H54 (cell line): ENCODE measurements at regions not wholly inside any gene's neighbourhood (a gene's known extent, or its start where the extent isn't known, plus 50 kb on each side); places are given as distances from the start of the nearest gene placed in this dataset.
"Not testable (repeated sequence)": the region's sequence is repeated elsewhere in the genome, so short reads cannot be mapped to it uniquely, and the experiment has no call there.

Experiments used
- DNase-seq: peaks from one replicate; pipeline ENCODE4 v3.0.0; 2011; ENCODE audit warnings: low spot score, mixed read lengths; ENCODE audit not compliant: insufficient read length
- FAIRE-seq: peaks from 3 replicates; lab custom pipeline; 2011; peaks lifted over from hg19 to GRCh38; lab: Jason Lieb, UNC
- POLR2A ChIP-seq: IDR thresholded peaks from 2 replicates; pipeline ENCODE4 v1.6.1; 2011; ENCODE audit warnings: low read depth, mild to moderate bottlenecking, low read length

- TF ChIP-seq POLR2A: no peak
- DNase-seq: no peak
- no peak for FAIRE-seq
These were observed 686.6 kb upstream of the FAT3 start for GRCh38 chr11:91538065-91538464.

- DNase-seq: no peak
- TF ChIP-seq POLR2A: no peak
- FAIRE-seq: no peak
These were observed 688.3 kb upstream of the FAT3 start for GRCh38 chr11:91536366-91536765.

- no peak for FAIRE-seq
- TF ChIP-seq POLR2A: no peak
- DNase-seq: no peak
These were observed 695.7 kb upstream of the FAT3 start for GRCh38 chr11:91528965-91529364.

GRCh38 chr11:91527380-91528030 is 697.1 kb upstream of the FAT3 start:
- no peak for TF ChIP-seq POLR2A
- DNase-seq (no peak), FAIRE-seq (no peak)

- no peak for FAIRE-seq
- TF ChIP-seq POLR2A: no peak
- DNase-seq: no peak
These were observed 710.9 kb upstream of the FAT3 start for GRCh38 chr11:91513734-91514133.

- DNase-seq (no peak), FAIRE-seq (no peak)
- TF ChIP-seq POLR2A: no peak
These were observed 726.8 kb upstream of the FAT3 start for GRCh38 chr11:91497847-91498246.

- no peak for TF ChIP-seq POLR2A
- DNase-seq (no peak), FAIRE-seq (no peak)
These were observed 728.8 kb upstream of the FAT3 start for GRCh38 chr11:91495837-91496236.

GRCh38 chr11:91489989-91490388 is 734.6 kb upstream of the FAT3 start:
- DNase-seq (no peak), FAIRE-seq (no peak)
- TF ChIP-seq POLR2A: no peak

- FAIRE-seq, DNase-seq: not testable (repeated sequence)
These were observed 740.7 kb upstream of the FAT3 start for GRCh38 chr11:91483956-91484355.

GRCh38 chr11:91481875-91482274 is 742.7 kb upstream of the FAT3 start:
- FAIRE-seq, DNase-seq: not testable (repeated sequence)

GRCh38 chr11:91470656-91471055 is 754.0 kb upstream of the FAT3 start:
- TF ChIP-seq POLR2A: no peak
- DNase-seq (no peak), FAIRE-seq (no peak)

- TF ChIP-seq POLR2A: no peak
- DNase-seq: no peak
- no peak for FAIRE-seq
These were observed 764.8 kb upstream of the FAT3 start for GRCh38 chr11:91459840-91460239.

- no peak for DNase-seq
- no peak for FAIRE-seq
- no peak for TF ChIP-seq POLR2A
These were observed 778.4 kb upstream of the FAT3 start for GRCh38 chr11:91446267-91446666.

GRCh38 chr11:91435694-91436395 is 788.8 kb upstream of the FAT3 start:
- DNase-seq: no peak
- no peak for FAIRE-seq
- TF ChIP-seq POLR2A: no peak
